GM21528 (cell line): ENCODE measurements at regions not wholly inside any gene's neighbourhood (a gene's known extent, or its start where the extent isn't known, plus 50 kb on each side); places are given as distances from the start of the nearest gene placed in this dataset.

Source experiments
- ATAC-seq: cut with Tn5 transposase; IDR thresholded peaks from one replicate; pipeline ENCODE4 v1.9.1; 2021; ENCODE audit warnings: mild to moderate bottlenecking, moderate library complexity; ENCODE audit not compliant: unreplicated experiment, low FRiP score

GRCh38 chr18:10056506-10056905 is 142.7 kb downstream of the VAPA start:
- ATAC-seq = no peak

DNA sequence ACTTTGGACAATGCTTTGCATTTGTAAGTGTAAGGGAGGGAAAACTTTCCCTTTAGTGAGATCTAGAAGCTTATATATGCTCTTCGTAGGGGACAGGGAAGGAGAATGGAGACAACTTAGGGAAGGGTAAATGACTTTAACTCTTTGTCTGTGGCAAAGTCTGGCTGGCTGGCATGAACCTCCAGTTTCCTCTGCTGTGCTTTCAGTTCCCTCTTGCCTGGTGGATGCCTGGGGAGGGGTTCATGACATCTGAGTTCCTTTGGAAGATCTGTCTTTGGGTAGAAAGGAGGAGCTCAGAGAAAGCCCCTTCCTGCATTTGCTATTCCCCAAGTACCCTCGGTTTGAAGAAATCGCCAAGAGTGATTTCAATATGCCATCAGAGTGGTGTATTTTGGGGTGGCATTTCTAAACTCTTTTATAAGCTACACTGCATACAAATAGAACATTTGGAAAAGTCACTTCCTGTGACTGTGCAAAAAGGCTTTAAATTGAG is 143.6 kb downstream of the VAPA start:
- no peak for ATAC-seq

DNA sequence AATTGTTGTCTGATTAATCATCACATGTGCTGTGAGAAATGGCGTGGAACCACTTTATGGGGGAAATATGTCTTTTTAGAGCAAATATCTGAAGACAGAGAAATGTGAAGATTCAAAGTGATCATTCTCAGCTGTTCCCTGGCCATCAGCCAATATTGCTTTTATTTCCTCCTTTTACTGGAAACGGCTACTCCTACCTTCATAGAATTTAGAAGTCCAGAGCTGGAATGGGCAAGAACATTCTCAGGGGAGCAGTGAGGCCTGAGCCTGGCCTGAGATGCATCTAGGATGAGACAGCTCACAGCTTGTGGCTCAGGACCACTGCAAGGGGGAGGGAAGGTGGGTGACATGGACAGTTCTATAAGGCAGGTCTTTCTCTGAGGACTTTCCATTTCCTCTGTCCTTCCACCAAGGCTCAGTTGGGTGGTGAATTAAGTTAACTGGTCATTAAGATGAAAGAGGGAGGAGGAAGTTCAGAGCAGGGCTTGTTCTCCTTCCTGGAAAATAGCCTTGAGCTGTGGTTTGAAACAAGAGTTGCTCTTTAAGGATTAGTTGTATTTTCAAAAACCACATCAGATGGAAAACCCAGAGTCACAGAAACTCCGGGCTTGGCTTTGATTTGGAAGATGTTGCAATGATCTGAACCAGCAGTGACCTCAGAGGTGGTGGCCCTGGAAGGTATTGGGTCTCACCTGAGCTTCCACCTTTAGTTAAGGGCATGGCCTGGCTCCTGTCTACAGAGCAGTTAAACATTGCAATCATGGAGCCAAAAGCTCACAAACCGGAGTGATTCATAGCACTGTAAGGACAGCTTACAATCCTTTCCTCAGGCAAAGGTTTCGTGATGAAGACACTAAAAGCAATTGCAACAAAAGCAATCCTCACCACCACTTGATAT is 144.3 kb downstream of the VAPA start:
- no peak for ATAC-seq

DNA sequence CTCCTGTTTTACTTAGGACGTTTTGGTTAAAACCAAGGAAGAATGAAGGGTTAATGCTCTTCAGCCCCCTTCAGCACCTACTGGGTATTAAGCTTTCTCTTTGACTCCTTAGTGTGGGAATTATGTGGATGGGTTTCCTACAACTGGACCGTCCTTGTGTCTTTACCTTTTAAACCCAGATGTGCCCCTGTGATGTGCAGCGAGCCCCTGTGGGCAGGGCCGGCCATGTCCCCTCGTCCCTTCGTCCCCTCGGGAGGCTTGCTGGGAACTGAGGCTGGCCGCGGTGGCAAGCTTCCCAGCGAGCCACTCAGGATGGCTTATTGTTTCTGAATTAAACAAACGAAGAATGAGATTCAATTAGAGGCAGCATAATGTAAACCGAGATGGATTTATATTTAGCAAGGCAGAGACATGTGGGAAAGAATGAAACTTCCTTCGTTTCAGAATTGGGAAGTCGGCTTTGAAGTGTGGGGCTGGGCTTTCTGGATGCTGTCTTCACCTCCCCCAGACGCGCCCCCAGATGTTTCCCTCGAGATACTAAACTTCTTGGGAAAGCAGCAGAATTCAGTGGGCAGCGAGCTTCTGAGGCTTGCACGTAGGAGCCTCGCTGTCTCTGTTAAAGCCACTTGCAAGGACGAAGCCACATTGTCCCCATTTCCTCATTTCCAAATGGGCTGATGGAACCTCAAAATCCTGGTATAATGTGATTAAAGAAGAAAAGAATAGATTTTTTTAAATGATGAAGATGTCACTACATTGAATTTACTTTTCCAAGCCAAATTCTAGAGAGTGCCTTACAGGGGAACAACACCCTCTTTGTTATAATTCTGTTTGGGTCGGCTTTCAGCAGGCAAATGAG is 146.0 kb downstream of the VAPA start:
- no peak for ATAC-seq

- ATAC-seq = no peak
Observed at GRCh38 chr18:10060469-10060782, 146.6 kb downstream of the VAPA start.

DNA sequence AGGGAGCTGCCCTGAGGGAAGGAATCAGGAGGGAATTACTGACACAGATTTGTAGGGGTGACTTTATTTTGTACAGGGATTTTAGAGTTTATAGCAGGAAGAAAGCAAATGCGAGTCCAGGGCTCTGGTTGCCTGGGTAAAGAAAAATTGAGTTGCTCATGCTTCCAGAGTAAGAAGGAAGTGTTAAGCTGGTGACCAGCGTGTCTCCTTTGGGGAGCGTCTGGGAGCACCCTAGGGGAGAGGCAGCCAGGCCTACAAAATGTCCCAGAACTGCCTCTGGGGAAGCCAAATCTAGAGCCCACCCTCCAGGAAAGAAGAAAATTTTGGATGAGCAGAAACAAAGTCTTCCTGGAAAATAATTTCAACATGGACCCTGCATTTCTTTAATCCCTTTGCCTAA is 147.0 kb downstream of the VAPA start:
- ATAC-seq = no peak

DNA sequence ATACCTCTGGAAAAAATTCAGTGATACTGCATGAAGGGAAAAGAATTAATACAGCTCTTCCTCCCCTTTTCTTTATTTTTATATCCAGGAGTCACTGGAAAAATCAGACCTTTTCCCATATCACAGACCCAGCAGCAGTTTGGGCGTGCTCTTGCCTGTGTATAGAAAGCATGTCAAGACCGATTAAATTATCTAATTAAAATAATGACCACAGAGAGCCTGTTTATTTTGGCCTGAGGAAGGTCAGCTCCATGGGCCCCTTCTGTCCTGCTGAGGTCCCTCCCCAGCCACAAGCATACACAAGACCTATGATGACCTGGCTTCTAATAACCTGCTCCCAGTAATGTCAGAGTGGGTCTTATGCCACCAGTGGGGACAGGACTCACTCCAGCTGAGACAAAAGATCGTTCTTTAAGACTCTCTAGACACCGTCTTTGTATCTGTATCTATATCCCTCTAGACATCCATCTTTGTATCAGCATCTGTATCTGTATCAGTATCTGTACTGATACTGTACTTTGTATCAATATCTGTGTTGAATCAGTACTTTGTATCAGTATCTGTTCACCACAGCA is 147.8 kb downstream of the VAPA start:
- no peak for ATAC-seq

GRCh38 chr18:10062302-10063300 is 148.8 kb downstream of the VAPA start:
- ATAC-seq = no peak

GRCh38 chr18:10063489-10063888 is 149.7 kb downstream of the VAPA start:
- ATAC-seq = no peak

DNA sequence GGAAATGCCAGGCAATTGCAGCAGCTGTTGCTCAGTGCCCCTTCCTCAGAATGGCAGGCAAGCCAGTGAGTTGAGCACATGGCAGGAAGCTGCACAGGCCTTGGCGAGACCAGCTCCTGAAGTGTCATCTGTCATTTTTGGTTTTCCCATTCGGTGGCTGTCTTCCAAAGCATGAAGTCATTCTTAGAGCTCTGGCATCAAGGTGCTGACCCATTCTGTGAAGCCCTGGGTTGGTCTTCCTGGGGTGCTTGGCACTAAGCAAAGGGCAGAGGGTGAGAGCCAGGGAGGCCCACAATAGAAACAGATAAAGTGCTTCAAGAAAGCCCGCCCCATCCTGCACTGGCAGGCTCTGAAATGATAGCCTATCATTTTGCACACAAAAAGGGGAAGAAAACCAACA is 150.5 kb downstream of the VAPA start:
- no peak for ATAC-seq

DNA sequence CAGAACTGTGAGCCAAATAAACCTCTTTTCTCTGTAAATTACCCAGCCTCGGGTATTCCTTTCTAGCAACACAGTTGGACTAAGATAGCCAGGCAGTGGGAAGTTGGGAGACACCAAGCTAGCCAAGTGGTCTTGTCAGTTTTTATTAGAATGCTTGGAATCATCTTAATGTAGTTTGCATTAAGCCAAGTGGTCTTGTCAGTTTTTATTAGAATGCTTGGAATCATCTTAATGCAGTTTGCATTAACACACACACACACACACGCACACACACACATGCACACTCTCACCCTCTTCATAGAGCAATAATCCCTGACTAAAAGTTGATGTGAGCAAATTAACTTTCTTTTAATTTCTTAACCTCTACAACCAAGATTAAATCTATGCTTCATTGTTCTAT is 151.5 kb downstream of the VAPA start:
- ATAC-seq = no peak

GRCh38 chr18:10067670-10068659 is 154.1 kb downstream of the VAPA start:
- ATAC-seq = no peak

GRCh38 chr18:10068766-10069567 is 155.2 kb downstream of the VAPA start:
- ATAC-seq = no peak

DNA sequence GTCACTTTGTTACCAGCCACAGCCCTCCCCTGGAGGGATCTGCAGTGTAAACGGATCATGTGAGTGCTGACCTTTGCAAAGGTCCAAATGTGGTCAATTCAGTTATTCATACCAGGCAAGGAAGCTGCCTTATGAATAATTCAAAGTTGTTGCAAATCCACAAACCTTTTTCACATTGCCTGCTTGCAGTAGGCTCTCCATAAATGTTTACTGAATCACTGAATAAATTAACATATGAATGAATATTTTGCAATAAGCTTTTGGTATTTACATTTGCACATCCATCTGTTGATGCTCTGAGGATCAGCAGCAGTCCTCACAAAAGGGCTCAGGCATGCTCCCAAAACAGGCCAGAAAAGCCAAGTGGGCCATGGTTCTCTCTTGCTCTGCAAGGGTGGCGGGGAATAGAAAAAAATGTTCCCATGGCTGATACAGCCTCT is 156.8 kb downstream of the VAPA start:
- no peak for ATAC-seq

GRCh38 chr18:10072671-10073175 is 158.9 kb downstream of the VAPA start:
- ATAC-seq = no peak

DNA sequence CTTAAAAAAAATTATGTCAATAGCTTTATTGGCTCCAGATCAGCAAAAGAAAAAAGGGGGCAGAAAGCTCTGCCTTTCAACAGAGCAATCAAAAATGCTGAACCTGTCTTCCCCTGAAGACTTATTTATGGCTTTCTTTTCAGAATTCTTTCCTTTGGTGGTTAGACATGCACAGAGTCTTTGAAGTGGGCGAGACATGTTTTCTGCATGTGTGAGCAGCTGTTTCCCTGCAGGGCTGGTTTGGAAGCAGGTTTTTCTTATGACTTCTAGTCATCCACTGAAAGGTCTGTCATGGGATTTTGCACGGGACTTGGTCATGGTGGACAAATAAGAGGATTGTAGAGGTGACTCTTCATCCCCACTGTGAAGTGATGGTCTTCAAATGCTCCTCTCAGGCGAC is 160.3 kb downstream of the VAPA start:
- ATAC-seq = no peak

DNA sequence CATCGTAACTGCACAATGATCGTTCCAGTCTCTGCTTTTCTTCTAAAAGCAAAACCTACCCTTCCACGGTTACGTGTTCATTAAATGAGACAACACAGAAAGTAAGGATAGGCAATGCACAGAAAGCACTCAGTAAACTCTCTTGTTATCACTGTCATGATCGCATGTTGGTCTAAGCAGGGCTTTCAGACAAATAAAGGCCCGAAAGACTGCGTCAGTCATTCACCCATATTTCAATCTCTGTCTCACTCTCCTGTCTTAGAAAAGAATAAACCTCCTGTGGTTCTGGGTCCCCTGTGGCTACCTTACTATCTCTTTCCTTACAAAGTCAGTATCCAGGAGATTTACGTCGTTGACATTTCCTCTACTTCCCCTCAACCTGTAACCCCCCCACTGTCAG is 160.9 kb downstream of the VAPA start:
- no peak for ATAC-seq

GRCh38 chr18:10076502-10077030 is 162.8 kb downstream of the VAPA start:
- ATAC-seq = no peak
